ENCODE measurements at regions not wholly inside any gene's neighbourhood (a gene's known extent, or its start where the extent isn't known, plus 50 kb on each side); places are given as distances from the start of the nearest gene placed in this dataset.

- Mint-ChIP-seq H3K4me1 (ENCODE audit: unreplicated experiment) (no peaks in the 10 kb centered on the region), H3K36me3 (ENCODE audit: unreplicated experiment) (no peaks in the 10 kb centered on the region)
- no peak for TF ChIP-seq CTCF (IDR thresholded peaks at IDR 0.05)
Observed at GRCh38 chr9:124179196-124180071, 78.3 kb upstream of the NEK6 start.

GRCh38 chr9:124180557-124180956 is 77.2 kb upstream of the NEK6 start:
- Mint-ChIP-seq H3K4me3 (ENCODE audit: unreplicated experiment) (no peak overlapping the region), H3K36me3 (ENCODE audit: unreplicated experiment) (no peaks in the 10 kb centered on the region), H3K4me1 (ENCODE audit: unreplicated experiment) (no peaks in the 10 kb centered on the region), H3K27ac (ENCODE audit: unreplicated experiment) (no peak overlapping the region), H3K27me3 (ENCODE audit: unreplicated experiment) (peaks cover 51% of the 10 kb centered on the region), H3K9me3 (ENCODE audit: unreplicated experiment) (peaks cover 3% of the 10 kb centered on the region)
- no peak for TF ChIP-seq CTCF (IDR thresholded peaks at IDR 0.05)
- DNase-seq (ENCODE audit: extremely low spot score, unreplicated experiment): no peak

More at GRCh38 chr9:124179196-124180071, 78.3 kb upstream of the NEK6 start:
- DNase-seq (ENCODE audit: extremely low spot score, unreplicated experiment): no peak
- H3K27me3 Mint-ChIP-seq (ENCODE audit: unreplicated experiment): peaks cover 49% of the 10 kb centered on the region
- no peak overlapping the region for H3K27ac Mint-ChIP-seq (ENCODE audit: unreplicated experiment)
- peaks cover 3% of the 10 kb centered on the region for H3K9me3 Mint-ChIP-seq (ENCODE audit: unreplicated experiment)
- no peak overlapping the region for H3K4me3 Mint-ChIP-seq (ENCODE audit: unreplicated experiment)

- DNase-seq (ENCODE audit: extremely low spot score, unreplicated experiment): no peak
- H3K4me1 Mint-ChIP-seq (ENCODE audit: unreplicated experiment): no peaks in the 10 kb centered on the region
- H3K4me3 Mint-ChIP-seq (ENCODE audit: unreplicated experiment): no peak overlapping the region
- no peak for TF ChIP-seq CTCF (IDR thresholded peaks at IDR 0.05)
- no peak overlapping the region for H3K27ac Mint-ChIP-seq (ENCODE audit: unreplicated experiment)
- peaks cover 3% of the 10 kb centered on the region for H3K9me3 Mint-ChIP-seq (ENCODE audit: unreplicated experiment)
- peaks cover 56% of the 10 kb centered on the region for H3K27me3 Mint-ChIP-seq (ENCODE audit: unreplicated experiment)
- no peaks in the 10 kb centered on the region for H3K36me3 Mint-ChIP-seq (ENCODE audit: unreplicated experiment)
Observed at GRCh38 chr9:124182741-124183140, 75.0 kb upstream of the NEK6 start.

- Mint-ChIP-seq H3K9me3 (ENCODE audit: unreplicated experiment) (peaks cover 3% of the 10 kb centered on the region), H3K4me1 (ENCODE audit: unreplicated experiment) (no peaks in the 10 kb centered on the region), H3K27ac (ENCODE audit: unreplicated experiment) (no peak overlapping the region), H3K36me3 (ENCODE audit: unreplicated experiment) (no peaks in the 10 kb centered on the region), H3K4me3 (ENCODE audit: unreplicated experiment) (no peak overlapping the region), H3K27me3 (ENCODE audit: unreplicated experiment) (peaks cover 56% of the 10 kb centered on the region)
- no peak for TF ChIP-seq CTCF (IDR thresholded peaks at IDR 0.05)
- DNase-seq (ENCODE audit: extremely low spot score, unreplicated experiment): no peak
Observed at GRCh38 chr9:124183772-124184171, 74.0 kb upstream of the NEK6 start.

- Mint-ChIP-seq H3K36me3 (ENCODE audit: unreplicated experiment) (no peaks in the 10 kb centered on the region), H3K9me3 (ENCODE audit: unreplicated experiment) (peaks cover 3% of the 10 kb centered on the region), H3K27ac (ENCODE audit: unreplicated experiment) (no peak overlapping the region), H3K4me1 (ENCODE audit: unreplicated experiment) (no peaks in the 10 kb centered on the region), H3K4me3 (ENCODE audit: unreplicated experiment) (no peak overlapping the region), H3K27me3 (ENCODE audit: unreplicated experiment) (peaks cover 52% of the 10 kb centered on the region)
- DNase-seq (ENCODE audit: extremely low spot score, unreplicated experiment): peak; percentile 36
- no peak for TF ChIP-seq CTCF (IDR thresholded peaks at IDR 0.05)
Observed at GRCh38 chr9:124185413-124185812, 72.3 kb upstream of the NEK6 start.

Measured in osteocyte (in vitro differentiated cells).